RWPE1 (cell line): ENCODE measurements at regions not wholly inside any gene's neighbourhood (a gene's known extent, or its start where the extent isn't known, plus 50 kb on each side); places are given as distances from the start of the nearest gene placed in this dataset.

Experiments used
- CTCF ChIA-PET: fragments of 350-600 bp; sonication (Branson Sonifier 250); formaldehyde crosslinking; extraction: SDS; loops from one replicate; lab custom pipeline; 2021; lab: Yijun Ruan, JAX
- POLR2A ChIA-PET: fragments of 400-600 bp; formaldehyde crosslinking; extraction: SDS; loops from one replicate; lab custom pipeline; 2020; ENCODE audit warnings: antibody characterized with exemption; ENCODE audit not compliant: low non-redundant PET; lab: Yijun Ruan, JAX
- DNase-seq: peaks from one replicate; pipeline ENCODE4 v3.0.0; 2012; ENCODE audit warnings: low spot score
- H3K27ac ChIP-seq: fragments of 450-650 bp; 2 replicates; pipeline ENCODE4 v1.5.1; 2017
- TF ChIP-seq, protein P1 (sequence below): fragments of 450-650 bp; conservative IDR thresholded peaks from 2 replicates; pipeline ENCODE4 v1.5.1; 2017; ENCODE audit warnings: low read depth, mild to moderate bottlenecking

DNA sequence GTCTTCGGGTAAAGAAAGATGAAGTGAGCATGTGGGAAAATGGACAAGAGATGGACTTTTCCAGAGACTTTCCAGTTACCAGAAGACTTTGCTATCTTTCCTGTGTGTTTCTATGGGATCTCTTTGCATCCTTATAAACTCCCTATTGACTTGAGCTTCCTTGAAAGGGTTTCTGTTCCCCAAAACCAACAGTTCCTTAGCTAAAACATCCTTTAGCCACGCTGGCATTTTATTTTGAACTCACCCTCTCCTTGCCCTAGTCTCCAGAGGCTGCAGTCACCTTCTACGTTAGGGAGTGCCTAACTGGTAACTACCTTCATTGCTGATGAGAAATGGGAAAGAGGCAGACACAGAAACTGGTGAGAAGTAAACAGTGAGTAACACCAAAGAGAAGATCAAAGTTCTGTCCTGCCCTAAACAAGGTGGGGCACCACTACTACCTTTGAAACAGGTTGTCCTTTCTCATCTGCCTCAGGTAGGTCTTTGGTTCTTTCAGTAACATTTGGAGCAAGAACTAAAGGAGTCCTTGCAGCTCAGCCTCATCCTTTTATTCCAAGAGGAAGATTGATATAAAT, 402.9 kb downstream of the ENC1 start:
- no peak overlapping the region for H3K27ac ChIP-seq
- no peak for DNase-seq
- TF ChIP-seq, protein P1, sequence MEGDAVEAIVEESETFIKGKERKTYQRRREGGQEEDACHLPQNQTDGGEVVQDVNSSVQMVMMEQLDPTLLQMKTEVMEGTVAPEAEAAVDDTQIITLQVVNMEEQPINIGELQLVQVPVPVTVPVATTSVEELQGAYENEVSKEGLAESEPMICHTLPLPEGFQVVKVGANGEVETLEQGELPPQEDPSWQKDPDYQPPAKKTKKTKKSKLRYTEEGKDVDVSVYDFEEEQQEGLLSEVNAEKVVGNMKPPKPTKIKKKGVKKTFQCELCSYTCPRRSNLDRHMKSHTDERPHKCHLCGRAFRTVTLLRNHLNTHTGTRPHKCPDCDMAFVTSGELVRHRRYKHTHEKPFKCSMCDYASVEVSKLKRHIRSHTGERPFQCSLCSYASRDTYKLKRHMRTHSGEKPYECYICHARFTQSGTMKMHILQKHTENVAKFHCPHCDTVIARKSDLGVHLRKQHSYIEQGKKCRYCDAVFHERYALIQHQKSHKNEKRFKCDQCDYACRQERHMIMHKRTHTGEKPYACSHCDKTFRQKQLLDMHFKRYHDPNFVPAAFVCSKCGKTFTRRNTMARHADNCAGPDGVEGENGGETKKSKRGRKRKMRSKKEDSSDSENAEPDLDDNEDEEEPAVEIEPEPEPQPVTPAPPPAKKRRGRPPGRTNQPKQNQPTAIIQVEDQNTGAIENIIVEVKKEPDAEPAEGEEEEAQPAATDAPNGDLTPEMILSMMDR, result no peak
- ChIA-PET CTCF (interaction anchor here (0.5 to 0.6 kb wide), 3 partner anchors 46 to 544 kb away, joined by 3 to 4 read pairs (median 3); no protein-coding TSS in a partner anchor), POLR2A (no interaction called here)

DNA sequence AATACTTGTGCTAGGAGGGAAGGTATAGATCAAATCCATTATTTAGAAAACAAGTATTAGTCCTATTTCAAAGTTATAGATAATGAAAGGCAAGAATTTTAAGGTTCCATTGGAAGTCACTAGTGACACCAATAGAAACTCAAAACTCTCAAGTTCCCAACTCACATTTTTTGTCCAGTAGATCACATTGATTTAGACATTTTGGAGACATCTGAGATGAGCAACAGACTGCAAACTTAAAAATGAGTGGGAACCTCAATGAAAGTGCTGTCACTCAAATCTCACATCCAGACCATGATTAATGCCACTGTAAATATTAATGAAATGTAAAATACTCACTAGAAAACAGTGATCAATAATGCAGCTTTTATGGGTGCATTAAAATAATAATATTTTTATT, 405.0 kb downstream of the ENC1 start:
- ChIA-PET POLR2A (no interaction called here), CTCF (no interaction called here)
- TF ChIP-seq, protein P1, result no peak
- no peak for DNase-seq
- H3K27ac ChIP-seq, result no peak overlapping the region

DNA sequence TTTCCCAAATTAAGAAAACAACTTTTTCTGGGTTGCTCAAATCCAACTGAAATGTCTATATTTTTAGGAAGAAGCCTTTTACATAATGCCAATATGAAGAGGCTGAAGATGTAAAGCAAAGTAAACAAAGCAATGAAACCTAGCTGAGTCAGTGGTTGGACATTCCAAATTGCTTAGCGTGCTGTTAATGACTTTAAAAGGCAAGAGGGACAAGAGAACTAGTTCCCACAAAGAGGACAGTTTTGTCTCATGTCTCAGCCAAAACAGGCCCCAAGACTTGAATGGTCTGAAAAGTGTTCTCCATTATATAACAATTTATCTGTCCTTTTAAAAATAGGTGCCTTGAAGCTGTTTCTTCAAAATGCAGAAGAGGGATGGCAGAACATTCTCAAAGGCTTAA, 407.0 kb downstream of the ENC1 start:
- ChIA-PET POLR2A (no interaction called here), CTCF (interaction anchor here (0.5 to 1.2 kb wide), 2 partner anchors 177 to 408 kb away, joined by 3 read pairs; no protein-coding TSS in a partner anchor)
- H3K27ac ChIP-seq, result no peak overlapping the region
- no peak for DNase-seq
- TF ChIP-seq, protein P1, result no peak

GRCh38 chr5:74233091-74233490, 407.4 kb downstream of the ENC1 start:
- H3K27ac ChIP-seq, result no peak overlapping the region
- CTCF ChIA-PET, result interaction anchor here (0.5 kb wide), 1 partner anchor 177 kb away, joined by 3 read pairs; no protein-coding TSS in a partner anchor
- DNase-seq, result no peak
- TF ChIP-seq, protein P1, result no peak
- POLR2A ChIA-PET, result no interaction called here

GRCh38 chr5:74232276-74232675, 408.3 kb downstream of the ENC1 start:
- POLR2A ChIA-PET, result no interaction called here
- TF ChIP-seq, protein P1, result no peak
- H3K27ac ChIP-seq, result no peak overlapping the region
- CTCF ChIA-PET, result interaction anchor here (0.6 to 0.7 kb wide), 2 partner anchors 47 to 1095 kb away, joined by 4 to 7 read pairs; no protein-coding TSS in a partner anchor
- peak; percentile 95 for DNase-seq

DNA sequence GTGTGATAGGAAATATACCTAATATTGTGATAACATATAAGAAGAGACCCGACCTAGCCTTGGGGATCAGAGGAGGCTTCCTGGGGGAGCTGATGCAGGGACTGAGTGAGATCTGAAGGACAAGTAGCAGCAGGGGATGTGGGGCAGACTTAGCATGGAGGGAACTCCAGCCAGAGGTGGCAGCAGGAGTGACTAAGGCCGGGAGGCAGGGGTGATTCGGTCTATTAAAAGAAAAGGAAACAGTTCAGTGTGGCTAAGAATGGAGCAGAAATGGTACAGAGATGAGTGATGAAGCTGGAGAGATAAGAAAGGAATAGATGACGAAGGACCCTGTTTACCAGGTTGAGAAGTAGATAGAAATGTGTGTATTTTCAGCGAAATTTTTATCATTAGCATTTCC, 408.8 kb downstream of the ENC1 start:
- ChIA-PET POLR2A (no interaction called here), CTCF (no interaction called here)
- DNase-seq, result no peak
- TF ChIP-seq, protein P1, result no peak
- no peak overlapping the region for H3K27ac ChIP-seq
